H1 (cell line): ENCODE measurements at regions not wholly inside any gene's neighbourhood (a gene's known extent, or its start where the extent isn't known, plus 50 kb on each side); places are given as distances from the start of the nearest gene placed in this dataset.

Source experiments
- ATF3 ChIP-seq: IDR thresholded peaks from 2 replicates; pipeline ENCODE4 v1.6.1; 2011; ENCODE audit warnings: low read depth, mild to moderate bottlenecking, low read length; ENCODE audit not compliant: insufficient read depth

DNA sequence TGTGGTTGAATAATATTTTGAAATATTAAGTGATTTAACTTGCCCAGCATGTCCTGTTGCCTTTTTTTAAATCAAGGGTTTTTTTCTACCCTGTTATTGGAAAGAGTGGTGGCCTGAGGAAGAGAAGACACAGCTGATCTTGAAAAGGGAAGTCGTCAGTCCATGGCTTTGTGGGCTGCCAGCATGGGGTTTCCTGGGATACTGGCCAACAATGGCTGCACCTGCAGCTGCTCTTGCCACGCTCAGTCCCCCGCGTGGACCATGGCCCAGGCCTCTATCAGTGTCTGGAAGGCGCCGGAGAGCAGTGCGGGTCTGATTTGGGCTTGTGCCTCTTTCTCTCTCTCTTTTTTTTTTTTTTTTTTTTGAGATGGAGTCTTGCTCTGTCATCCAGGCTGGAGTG lies 99.3 kb downstream of the ASB1 start (continued):
- TF ChIP-seq ATF3, result no peak
- TF ChIP-seq, all 59 proteins: peak for 0
